Central memory CD4-positive, alpha-beta T cell (primary cell): ENCODE measurements at regions not wholly inside any gene's neighbourhood (a gene's known extent, or its start where the extent isn't known, plus 50 kb on each side); places are given as distances from the start of the nearest gene placed in this dataset.
"Not testable (repeated sequence)": the region's sequence is repeated elsewhere in the genome, so short reads cannot be mapped to it uniquely, and the experiment has no call there.

Experiments
- DNase-seq: peaks from one replicate; pipeline ENCODE4 v3.0.0; 2022

GRCh38 chr3:25844891-25845290 lies 55.0 kb downstream of the OXSM start:
- no peak for DNase-seq

GRCh38 chr3:25846282-25846681 lies 56.4 kb downstream of the OXSM start:
- DNase-seq, result no peak

DNA sequence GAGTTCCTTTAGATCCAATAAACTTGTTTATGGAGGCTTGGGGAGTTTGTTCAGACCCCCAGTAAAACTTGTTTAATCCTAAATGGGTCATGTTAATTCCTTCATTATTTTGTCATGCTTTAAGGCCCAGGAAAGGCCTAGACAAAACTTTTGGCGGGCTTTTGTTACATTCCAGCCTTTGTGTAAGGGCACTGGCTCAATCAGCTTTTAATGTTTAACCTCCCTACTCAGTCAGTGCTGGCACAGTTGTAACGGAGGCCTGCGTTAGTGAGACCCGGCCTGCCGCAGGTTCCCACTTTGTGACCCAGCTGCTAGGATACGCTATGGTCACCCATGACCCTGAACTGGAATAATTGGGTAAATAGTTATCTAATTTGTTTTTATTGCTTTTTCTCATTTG lies 59.2 kb downstream of the OXSM start:
- no peak for DNase-seq

DNA sequence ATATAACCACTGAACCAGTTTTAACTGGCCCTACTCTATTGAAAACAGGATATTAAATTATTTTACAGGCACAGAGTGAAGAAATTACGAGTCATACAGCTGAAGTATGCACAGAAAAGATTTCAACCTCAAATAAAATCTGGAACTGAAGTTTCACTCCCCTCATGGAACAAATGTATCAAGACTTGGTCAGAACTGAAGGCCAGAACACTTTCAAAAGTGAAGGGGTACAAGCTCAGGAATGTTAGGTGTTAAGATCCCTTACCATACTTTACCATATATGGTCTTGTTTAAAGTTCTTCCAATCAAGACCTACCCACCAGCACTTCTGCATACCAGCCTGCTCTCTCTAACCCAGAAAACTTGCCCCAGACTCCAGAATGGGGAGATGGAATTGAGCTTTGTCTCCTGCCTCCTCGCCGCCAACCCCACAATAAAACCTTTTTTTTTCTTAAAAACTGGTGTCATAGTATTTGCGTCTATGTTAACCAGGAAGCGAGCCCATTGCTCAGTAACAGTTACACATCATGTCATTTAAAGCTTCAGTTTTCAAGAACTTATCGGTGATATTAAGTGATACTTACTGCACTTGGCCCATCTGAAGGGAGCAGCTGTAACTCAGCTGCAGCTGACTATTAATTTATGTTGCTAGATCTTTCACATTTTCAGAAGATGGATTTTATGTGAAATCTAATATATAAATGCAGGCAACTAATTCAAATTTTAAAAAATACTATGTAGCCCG lies 59.9 kb downstream of the OXSM start:
- no peak for DNase-seq

GRCh38 chr3:25851693-25852259 lies 61.9 kb downstream of the OXSM start:
- DNase-seq, result not testable (repeated sequence)

GRCh38 chr3:25854214-25854613 lies 64.3 kb downstream of the OXSM start:
- DNase-seq, result no peak

DNA sequence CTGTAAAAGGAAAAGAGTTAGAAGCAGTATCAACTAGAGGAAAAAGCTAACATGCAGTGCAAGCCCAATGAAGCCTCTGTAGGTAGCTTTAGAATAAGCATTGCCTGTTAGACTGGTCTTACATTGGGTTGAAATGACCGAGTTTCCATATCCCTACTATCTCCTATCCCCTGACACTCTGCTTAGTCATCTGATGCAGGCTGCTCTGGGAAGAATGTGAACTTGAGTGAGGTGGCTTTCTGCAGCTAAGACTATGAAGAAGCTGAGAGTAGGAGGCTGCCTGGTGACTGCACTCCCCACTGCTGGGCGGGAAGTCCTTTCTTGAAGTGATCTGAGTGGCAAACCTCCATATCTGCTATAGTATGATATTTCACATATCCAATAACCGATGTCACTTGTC lies 64.7 kb downstream of the OXSM start:
- no peak for DNase-seq

DNA sequence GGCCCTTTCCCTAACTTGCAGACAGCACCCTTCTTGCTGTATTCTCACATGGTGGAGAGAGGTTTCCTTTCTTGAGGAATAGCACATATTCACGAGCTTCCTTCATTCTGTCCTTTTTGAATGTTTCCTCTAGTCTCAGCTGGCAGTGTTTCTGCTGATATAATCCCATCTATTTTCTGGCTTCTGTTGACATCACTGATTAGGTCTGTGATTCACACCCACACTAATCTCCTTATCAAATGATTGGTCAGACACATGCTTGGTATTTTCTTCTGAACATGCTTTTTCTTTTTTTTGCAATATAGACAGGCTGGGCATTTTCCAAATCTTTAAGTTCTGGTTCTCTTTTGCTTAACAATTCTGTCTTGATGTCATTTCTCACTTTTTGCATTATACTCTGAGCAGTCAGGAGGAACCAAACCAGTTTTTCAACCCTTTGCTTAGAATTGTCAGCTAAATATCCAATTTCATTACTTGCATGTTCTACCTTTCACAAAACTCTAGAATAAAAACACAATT lies 65.4 kb downstream of the OXSM start:
- DNase-seq, result no peak

DNA sequence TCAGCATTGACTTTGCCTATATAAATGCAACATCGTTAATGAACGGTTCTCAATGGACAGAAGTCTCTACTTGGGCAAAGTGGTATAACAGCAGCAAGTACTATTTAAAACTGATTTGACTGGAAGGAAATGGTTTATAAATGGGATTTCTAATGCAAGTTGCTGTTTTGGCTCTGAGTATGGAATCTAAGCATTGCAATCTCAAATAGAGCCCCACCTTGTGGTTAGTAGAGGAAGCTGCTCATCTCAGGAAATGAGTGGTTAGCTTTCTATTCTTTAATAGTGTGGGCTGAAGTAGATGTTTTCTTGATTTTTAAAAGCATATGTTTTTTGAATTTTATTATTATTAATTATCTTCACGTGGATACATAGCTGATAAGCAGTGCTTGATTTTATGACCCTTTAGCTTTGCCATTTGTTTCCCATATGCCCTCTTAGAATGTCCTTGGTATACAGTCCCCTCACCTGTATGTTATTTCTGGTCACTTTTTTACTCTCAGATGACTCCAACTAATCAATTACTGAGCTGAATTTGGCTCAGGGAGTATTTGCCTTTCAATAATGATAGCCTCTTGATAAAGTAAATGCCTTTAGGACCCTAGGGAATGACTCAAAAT lies 67.1 kb downstream of the OXSM start:
- peak; percentile 40 for DNase-seq

GRCh38 chr3:25861566-25861965 lies 71.7 kb downstream of the OXSM start:
- no peak for DNase-seq

- no peak for DNase-seq
Observed at GRCh38 chr3:25863011-25863415, 73.1 kb downstream of the OXSM start.

DNA sequence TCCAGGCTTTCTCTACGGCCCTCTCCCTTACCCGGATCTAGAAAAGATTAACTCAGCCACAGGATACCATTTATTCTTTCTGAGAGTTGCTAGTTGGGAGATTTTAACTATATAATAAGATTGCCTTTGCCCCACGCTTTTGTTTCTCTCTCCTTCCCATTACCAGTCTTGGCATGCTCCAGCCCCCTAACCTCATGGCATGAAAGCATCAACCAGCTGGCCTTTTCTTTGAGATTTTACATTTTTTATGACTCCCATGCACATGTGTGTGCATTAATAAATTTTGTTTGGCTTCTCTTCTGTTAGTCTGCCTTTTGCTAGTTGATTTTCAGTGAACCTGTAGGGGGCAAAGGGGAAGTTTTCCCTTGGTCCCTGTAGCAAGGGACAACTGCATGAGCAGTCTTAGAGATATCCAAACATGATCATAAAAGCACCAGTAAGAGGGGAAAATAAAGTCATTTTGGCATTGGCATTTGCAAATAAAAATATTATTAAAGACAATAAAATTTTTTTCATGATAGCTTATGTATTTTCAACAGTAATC lies 73.6 kb downstream of the OXSM start:
- no peak for DNase-seq

- no peak for DNase-seq
Observed at GRCh38 chr3:25870452-25870851, 80.6 kb downstream of the OXSM start.

DNA sequence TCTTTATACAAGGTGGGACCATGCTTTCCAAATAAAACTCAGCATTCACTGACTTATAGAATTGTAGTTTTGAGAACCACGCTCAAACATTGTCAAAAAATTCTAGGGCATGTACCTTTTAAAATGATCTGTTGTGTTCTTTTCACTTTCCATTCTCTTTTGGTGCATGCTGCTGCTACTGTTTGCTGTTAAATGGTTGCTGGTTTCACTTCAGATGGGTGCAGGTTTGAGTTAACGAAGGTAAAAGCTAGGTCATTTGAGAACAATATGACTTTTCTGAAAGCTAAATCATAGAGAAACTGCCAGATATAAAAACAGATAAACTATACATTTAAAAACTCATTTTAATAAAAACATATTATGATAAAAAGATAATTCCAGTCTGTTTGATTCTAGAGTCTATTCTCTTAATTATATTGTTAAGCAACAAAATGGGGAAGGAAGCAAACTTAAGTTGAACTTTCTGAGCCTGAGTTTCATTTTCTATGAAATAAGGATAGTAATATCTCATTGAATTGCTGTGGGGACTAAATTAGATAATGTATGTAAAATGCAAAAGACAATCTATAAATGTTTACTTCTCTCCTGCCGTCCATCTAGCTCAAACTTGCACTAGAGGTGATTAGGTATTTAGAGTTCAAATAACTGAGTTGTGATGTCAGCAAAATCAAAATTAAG lies 82.4 kb downstream of the OXSM start:
- no peak for DNase-seq

DNA sequence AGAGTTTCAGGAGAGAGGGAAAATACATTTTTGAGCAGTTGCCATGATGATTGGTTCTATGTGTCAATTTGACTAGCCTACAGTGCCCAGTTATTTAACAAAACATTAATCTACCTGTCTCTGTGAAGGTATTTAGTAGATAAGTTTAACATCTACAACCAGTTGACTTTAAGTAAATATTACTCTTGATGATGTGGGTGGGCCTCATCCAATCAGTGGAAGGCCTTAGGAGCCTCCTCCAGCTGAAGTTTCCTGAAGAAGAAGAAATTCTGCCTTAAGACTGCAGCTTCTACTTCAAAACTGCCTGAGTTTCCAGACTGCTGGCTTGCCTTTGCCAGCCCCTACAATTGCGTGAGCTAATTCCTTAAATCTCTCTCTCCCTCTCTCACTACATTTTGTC lies 93.6 kb downstream of the OXSM start:
- no peak for DNase-seq

- no peak for DNase-seq
Observed at GRCh38 chr3:25884981-25885380, 95.1 kb downstream of the OXSM start.

- no peak for DNase-seq
Observed at GRCh38 chr3:25885544-25885943, 95.7 kb downstream of the OXSM start.

- no peak for DNase-seq
Observed at GRCh38 chr3:25887907-25888306, 98.0 kb downstream of the OXSM start.

GRCh38 chr3:25888892-25889524 lies 99.1 kb downstream of the OXSM start:
- no peak for DNase-seq

DNA sequence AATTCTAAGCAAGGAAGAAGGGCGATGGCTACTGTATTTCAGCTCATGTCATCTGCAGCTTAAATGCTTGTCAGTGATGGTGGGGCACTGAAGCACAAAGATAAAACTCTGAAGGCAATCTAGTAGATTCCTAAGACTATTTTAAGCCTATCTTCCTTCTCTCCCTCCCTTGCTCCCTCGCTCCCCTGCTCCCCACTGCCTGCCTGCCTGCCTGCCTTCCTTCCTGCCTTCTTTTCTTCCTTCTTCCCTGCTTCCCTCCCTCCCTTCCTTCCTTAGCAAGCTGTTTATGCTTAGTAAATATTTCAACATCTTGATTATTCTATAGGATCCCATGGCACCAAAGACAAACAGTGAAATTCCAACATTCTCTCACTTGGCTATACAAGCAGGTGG lies 99.6 kb downstream of the OXSM start:
- DNase-seq, result no peak

- DNase-seq, result no peak
Observed at GRCh38 chr3:25894101-25894500, 104.2 kb downstream of the OXSM start.

DNA sequence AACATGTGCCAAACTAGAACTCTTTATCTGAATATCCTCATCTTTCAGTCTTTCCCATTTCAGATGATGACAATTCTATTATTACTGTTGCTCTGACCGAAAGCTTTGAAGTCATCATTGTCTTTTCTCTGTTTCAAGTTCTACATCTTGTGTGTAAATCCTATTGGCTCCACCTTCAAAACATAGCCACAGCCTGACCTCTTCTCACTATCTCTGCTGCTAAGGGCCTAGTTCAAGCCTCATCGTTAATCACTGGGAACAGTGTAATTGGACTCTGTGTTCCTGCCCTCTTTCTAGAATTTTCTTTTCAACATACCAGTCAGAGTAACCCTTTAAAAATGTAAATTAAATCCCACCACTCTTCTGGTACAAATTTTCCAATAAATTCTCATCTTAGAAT lies 105.1 kb downstream of the OXSM start:
- no peak for DNase-seq

DNA sequence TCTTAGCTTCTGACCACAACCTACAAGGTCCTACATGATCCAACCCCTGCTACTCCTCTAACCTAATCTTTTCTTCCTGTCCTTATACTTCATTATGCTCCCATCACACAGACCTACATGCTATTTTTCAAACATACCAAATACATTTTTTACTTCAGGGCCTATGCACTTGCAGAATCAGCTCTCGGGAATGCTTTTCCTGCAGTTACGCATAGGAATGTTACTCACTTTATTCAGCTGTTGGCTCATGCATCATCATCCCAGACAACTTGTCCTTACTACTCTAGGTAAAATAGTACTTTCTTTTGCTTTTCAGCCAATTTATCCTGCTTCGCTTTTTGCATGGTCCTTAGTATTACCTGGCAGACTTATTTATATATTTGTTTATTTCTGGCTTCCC lies 105.6 kb downstream of the OXSM start:
- no peak for DNase-seq
